Neural progenitor cell (in vitro differentiated cells): ENCODE measurements at regions not wholly inside any gene's neighbourhood (a gene's known extent, or its start where the extent isn't known, plus 50 kb on each side); places are given as distances from the start of the nearest gene placed in this dataset.

Experiments used
- DNase-seq: peaks from one replicate; pipeline ENCODE4 v3.0.0-alpha.2; 2016; ENCODE audit warnings: low spot score
- H2AFZ ChIP-seq: fragments of 200-600 bp; sonication (generic); replicated peaks from 2 replicates; pipeline ENCODE4 v1.6.1; 2016; ENCODE audit warnings: antibody characterized with exemption
- H3F3A ChIP-seq: fragments of 200-600 bp; sonication (generic); 2 replicates; pipeline ENCODE4 v1.6.1; 2016; ENCODE audit warnings: antibody characterized with exemption, low read depth
- H3K27ac ChIP-seq: fragments of 200-600 bp; sonication (generic); 2 replicates; pipeline ENCODE4 v1.5.1; 2016; ENCODE audit warnings: mild to moderate bottlenecking
- H3K27me3 ChIP-seq: fragments of 200-600 bp; sonication (generic); 2 replicates; pipeline ENCODE4 v1.6.1; 2016; ENCODE audit warnings: mild to moderate bottlenecking, moderate library complexity
- H3K36me3 ChIP-seq: fragments of 200-600 bp; sonication (generic); 2 replicates; pipeline ENCODE4 v1.5.1; 2016
- H3K4me1 ChIP-seq: fragments of 200-600 bp; sonication (generic); 2 replicates; pipeline ENCODE4 v1.6.1; 2016; ENCODE audit warnings: mixed run types
- H3K4me2 ChIP-seq: fragments of 200-600 bp; sonication (generic); 2 replicates; pipeline ENCODE4 v1.6.1; 2016
- H3K4me3 ChIP-seq: fragments of 200-600 bp; sonication (generic); 2 replicates; pipeline ENCODE4 v1.5.1; 2016
- H3K79me2 ChIP-seq: fragments of 200-600 bp; sonication (generic); 2 replicates; pipeline ENCODE4 v1.6.1; 2016; ENCODE audit warnings: low read depth
- H3K9ac ChIP-seq: fragments of 200-600 bp; sonication (generic); 2 replicates; pipeline ENCODE4 v1.6.1; 2016
- H3K9me3 ChIP-seq: fragments of 200-600 bp; sonication (generic); 2 replicates; pipeline ENCODE4 v1.5.1; 2016; ENCODE audit warnings: low read depth
- H4K20me1 ChIP-seq: fragments of 200-600 bp; sonication (generic); 2 replicates; pipeline ENCODE4 v1.6.1; 2016; ENCODE audit warnings: low read depth
- H3K27ac Mint-ChIP-seq: 3 replicates; pipeline ENCODE4 v1.8.0; 2021; ENCODE audit warnings: mixed read lengths
- H3K27me3 Mint-ChIP-seq: 2 replicates; pipeline ENCODE4 v1.8.0; 2022; ENCODE audit warnings: low read depth, mild to moderate bottlenecking, inconsistent platforms, moderate library complexity, mixed read lengths; ENCODE audit not compliant: insufficient read depth
- H3K36me3 Mint-ChIP-seq: 3 replicates; pipeline ENCODE4 v1.8.0; 2021; ENCODE audit warnings: mixed read lengths
- H3K4me1 Mint-ChIP-seq: 3 replicates; pipeline ENCODE4 v1.8.0; 2021; ENCODE audit warnings: mixed read lengths
- H3K4me3 Mint-ChIP-seq: 3 replicates; pipeline ENCODE4 v1.8.0; 2021; ENCODE audit warnings: mild to moderate bottlenecking, moderate library complexity, mixed read lengths
- H3K9me3 Mint-ChIP-seq: 3 replicates; pipeline ENCODE4 v1.8.0; 2020; ENCODE audit warnings: mixed read lengths
- EZH2 ChIP-seq: fragments of 200-600 bp; sonication (generic); IDR thresholded peaks from 2 replicates; pipeline ENCODE4 v1.6.1; 2017; ENCODE audit warnings: antibody characterized with exemption, mild to moderate bottlenecking, moderate library complexity
- EZH2phosphoT487 ChIP-seq: fragments of 200-600 bp; sonication (generic); IDR thresholded peaks from 2 replicates; pipeline ENCODE4 v1.6.1; 2017; ENCODE audit warnings: antibody characterized with exemption
- TF ChIP-seq, protein P1 (sequence below): fragments of 200-600 bp; sonication (generic); IDR thresholded peaks from 2 replicates; pipeline ENCODE4 v1.5.1; 2017; ENCODE audit warnings: antibody characterized with exemption, mild to moderate bottlenecking

- H3K9ac ChIP-seq, result no peak overlapping the region
- H3K27ac ChIP-seq, result no peak overlapping the region
- peaks cover 6% of the 10 kb centered on the region for H3K27me3 Mint-ChIP-seq
- no peaks in the 10 kb centered on the region for H3K36me3 ChIP-seq
- TF ChIP-seq, protein P1, sequence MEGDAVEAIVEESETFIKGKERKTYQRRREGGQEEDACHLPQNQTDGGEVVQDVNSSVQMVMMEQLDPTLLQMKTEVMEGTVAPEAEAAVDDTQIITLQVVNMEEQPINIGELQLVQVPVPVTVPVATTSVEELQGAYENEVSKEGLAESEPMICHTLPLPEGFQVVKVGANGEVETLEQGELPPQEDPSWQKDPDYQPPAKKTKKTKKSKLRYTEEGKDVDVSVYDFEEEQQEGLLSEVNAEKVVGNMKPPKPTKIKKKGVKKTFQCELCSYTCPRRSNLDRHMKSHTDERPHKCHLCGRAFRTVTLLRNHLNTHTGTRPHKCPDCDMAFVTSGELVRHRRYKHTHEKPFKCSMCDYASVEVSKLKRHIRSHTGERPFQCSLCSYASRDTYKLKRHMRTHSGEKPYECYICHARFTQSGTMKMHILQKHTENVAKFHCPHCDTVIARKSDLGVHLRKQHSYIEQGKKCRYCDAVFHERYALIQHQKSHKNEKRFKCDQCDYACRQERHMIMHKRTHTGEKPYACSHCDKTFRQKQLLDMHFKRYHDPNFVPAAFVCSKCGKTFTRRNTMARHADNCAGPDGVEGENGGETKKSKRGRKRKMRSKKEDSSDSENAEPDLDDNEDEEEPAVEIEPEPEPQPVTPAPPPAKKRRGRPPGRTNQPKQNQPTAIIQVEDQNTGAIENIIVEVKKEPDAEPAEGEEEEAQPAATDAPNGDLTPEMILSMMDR, result no peak
- TF ChIP-seq EZH2phosphoT487, result no peak
- no peak for TF ChIP-seq EZH2
- no peaks in the 10 kb centered on the region for H3K27me3 ChIP-seq
- no peak for DNase-seq
- no peaks in the 10 kb centered on the region for H3K79me2 ChIP-seq
- no peak overlapping the region for H3K4me2 ChIP-seq
- H3K4me1 Mint-ChIP-seq, result no peaks in the 10 kb centered on the region
- no peak overlapping the region for H2AFZ ChIP-seq
- peaks cover 16% of the 10 kb centered on the region for H3K4me1 ChIP-seq
- no peak overlapping the region for H3K27ac Mint-ChIP-seq
- peaks cover 6% of the 10 kb centered on the region for H3K9me3 Mint-ChIP-seq
- H3F3A ChIP-seq, result no peaks in the 10 kb centered on the region
- H3K9me3 ChIP-seq, result no peaks in the 10 kb centered on the region
- no peak overlapping the region for H3K4me3 Mint-ChIP-seq
- no peak overlapping the region for H3K4me3 ChIP-seq
- H4K20me1 ChIP-seq, result no peaks in the 10 kb centered on the region
- H3K36me3 Mint-ChIP-seq, result no peaks in the 10 kb centered on the region
Observed at GRCh38 chr15:96670389-96670788, 339.9 kb downstream of the NR2F2 start.

DNA sequence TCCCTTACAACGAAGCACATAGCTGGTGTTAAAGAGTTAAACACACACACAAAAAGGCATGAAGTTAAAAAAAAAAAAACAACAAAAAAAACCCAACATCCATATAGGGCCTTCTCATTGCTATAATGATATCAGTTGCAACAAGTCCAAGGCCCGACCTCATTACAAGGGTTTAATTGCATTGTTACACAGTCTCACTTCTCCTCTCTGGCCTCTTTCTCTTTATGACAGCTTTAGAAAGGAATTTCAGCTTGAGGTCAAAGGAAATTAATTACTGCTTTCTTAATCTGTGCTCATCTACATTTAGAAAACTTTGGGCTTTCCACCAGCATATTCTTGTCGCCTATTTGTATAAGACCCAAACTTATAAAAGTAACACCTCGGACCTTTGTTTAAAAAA is 342.1 kb downstream of the NR2F2 start:
- no peaks in the 10 kb centered on the region for H3K4me1 Mint-ChIP-seq
- no peak overlapping the region for H3K4me3 ChIP-seq
- H3K4me1 ChIP-seq, result peaks cover 16% of the 10 kb centered on the region
- no peaks in the 10 kb centered on the region for H3K79me2 ChIP-seq
- H3F3A ChIP-seq, result no peaks in the 10 kb centered on the region
- no peaks in the 10 kb centered on the region for H3K9me3 ChIP-seq
- no peak overlapping the region for H3K27ac Mint-ChIP-seq
- H3K9me3 Mint-ChIP-seq, result peaks cover under 1% of the 10 kb centered on the region
- H3K27me3 ChIP-seq, result no peaks in the 10 kb centered on the region
- H2AFZ ChIP-seq, result no peak overlapping the region
- H3K4me3 Mint-ChIP-seq, result no peak overlapping the region
- no peak overlapping the region for H3K27ac ChIP-seq
- no peak overlapping the region for H3K9ac ChIP-seq
- no peaks in the 10 kb centered on the region for H4K20me1 ChIP-seq
- no peak overlapping the region for H3K4me2 ChIP-seq
- no peaks in the 10 kb centered on the region for H3K36me3 Mint-ChIP-seq
- no peaks in the 10 kb centered on the region for H3K36me3 ChIP-seq
- no peak for DNase-seq
- TF ChIP-seq EZH2phosphoT487 (no peak), EZH2 (no peak)
- TF ChIP-seq, protein P1, result no peak
- peaks cover 3% of the 10 kb centered on the region for H3K27me3 Mint-ChIP-seq

- Histone ChIP-seq H3F3A (no peaks in the 10 kb centered on the region), H3K36me3 (no peaks in the 10 kb centered on the region), H4K20me1 (no peaks in the 10 kb centered on the region), H3K4me3 (no peak overlapping the region), H3K4me2 (no peak overlapping the region), H2AFZ (no peak overlapping the region), H3K9ac (no peak overlapping the region), H3K27me3 (no peaks in the 10 kb centered on the region), H3K9me3 (no peaks in the 10 kb centered on the region), H3K79me2 (no peaks in the 10 kb centered on the region), H3K27ac (no peak overlapping the region), H3K4me1 (peaks cover 9% of the 10 kb centered on the region)
- no peak for DNase-seq
- TF ChIP-seq, protein P1, result no peak
- TF ChIP-seq EZH2 (no peak), EZH2phosphoT487 (no peak)
- Mint-ChIP-seq H3K4me3 (no peak overlapping the region), H3K27me3 (peaks cover 3% of the 10 kb centered on the region), H3K9me3 (peaks cover 3% of the 10 kb centered on the region), H3K4me1 (no peaks in the 10 kb centered on the region), H3K36me3 (no peaks in the 10 kb centered on the region), H3K27ac (no peak overlapping the region)
Observed at GRCh38 chr15:96678386-96678785, 347.9 kb downstream of the NR2F2 start.
